ENCODE measurements at regions not wholly inside any gene's neighbourhood (a gene's known extent, or its start where the extent isn't known, plus 50 kb on each side); places are given as distances from the start of the nearest gene placed in this dataset.

- Mint-ChIP-seq H3K4me3 (no peak overlapping the region), H3K4me1 (peaks cover 7% of the 10 kb centered on the region; the same call in 1 of the 2 replicates), H3K27me3 (ENCODE audit: low read depth) (no peaks in the 10 kb centered on the region; the same call in 1 of the 2 replicates), H3K36me3 (no peaks in the 10 kb centered on the region), H3K9me3 (no peaks in the 10 kb centered on the region), H3K27ac (no peak overlapping the region)
- ATAC-seq: no peak
- DNase-seq (ENCODE audit: low spot score): no peak
- POLR2A ChIA-PET: no interaction called here
- TF ChIP-seq FOXK1 (CRISPR knock-in tag; IDR thresholded peaks at IDR 0.05) (no peak), NR2C2 (CRISPR knock-in tag; IDR thresholded peaks at IDR 0.05) (no peak), USF1 (CRISPR knock-in tag; IDR thresholded peaks at IDR 0.05) (no peak), RORB (CRISPR knock-in tag; IDR thresholded peaks at IDR 0.05) (no peak), IRF1 (CRISPR knock-in tag; IDR thresholded peaks at IDR 0.05) (no peak), E2F1 (CRISPR knock-in tag; IDR thresholded peaks at IDR 0.05) (no peak), ZNF232 (CRISPR knock-in tag; IDR thresholded peaks at IDR 0.05) (no peak), GTF2I (CRISPR knock-in tag; conservative IDR thresholded peaks at IDR 0.05) (no peak), HMGXB4 (CRISPR knock-in tag; IDR thresholded peaks at IDR 0.05) (no peak), ZNF532 (CRISPR knock-in tag; IDR thresholded peaks at IDR 0.05; ENCODE audit: borderline replicate concordance) (no peak), GABPB1 (CRISPR knock-in tag; IDR thresholded peaks at IDR 0.05) (no peak), MAX (CRISPR knock-in tag; IDR thresholded peaks at IDR 0.05) (no peak), NR3C1 (CRISPR knock-in tag; conservative IDR thresholded peaks at IDR 0.05; ENCODE audit: low read depth) (no peak), ETV6 (CRISPR knock-in tag; IDR thresholded peaks at IDR 0.05) (no peak), STAT6 (CRISPR knock-in tag; conservative IDR thresholded peaks at IDR 0.05; ENCODE audit: low read depth) (no peak)
- CTCF ChIA-PET: no interaction called here
Measured at GRCh38 chr20:43388268-43389002, 69.3 kb upstream of the SRSF6 start.

Measured in WTC11 (cell line).